Neural crest cell (in vitro differentiated cells): ENCODE measurements at regions not wholly inside any gene's neighbourhood (a gene's known extent, or its start where the extent isn't known, plus 50 kb on each side); places are given as distances from the start of the nearest gene placed in this dataset.

ENCODE experiments used
- DNase-seq: peaks from one replicate; pipeline ENCODE4 v3.0.0; 2021; ENCODE audit warnings: low read depth, mixed read lengths, low spot score
- H3K27ac Mint-ChIP-seq: one replicate; pipeline ENCODE4 v1.8.0; 2021; ENCODE audit warnings: mild to moderate bottlenecking, mixed read lengths; ENCODE audit not compliant: unreplicated experiment
- H3K27me3 Mint-ChIP-seq: 2 replicates; pipeline ENCODE4 v1.8.0; 2021; ENCODE audit warnings: low read depth, mild to moderate bottlenecking, mixed read lengths
- H3K36me3 Mint-ChIP-seq: 2 replicates; pipeline ENCODE4 v1.8.0; 2021; ENCODE audit warnings: low read depth, mild to moderate bottlenecking, mixed read lengths
- H3K4me1 Mint-ChIP-seq: 2 replicates; pipeline ENCODE4 v1.8.0; 2021; ENCODE audit warnings: mixed read lengths
- H3K4me3 Mint-ChIP-seq: one replicate; pipeline ENCODE4 v1.8.0; 2021; ENCODE audit warnings: mild to moderate bottlenecking, mixed read lengths
- H3K9me3 Mint-ChIP-seq: 2 replicates; pipeline ENCODE4 v1.8.0; 2021; ENCODE audit warnings: mixed read lengths
- CTCF ChIP-seq: fragments of 200-600 bp; sonication (generic); conservative IDR thresholded peaks from 2 replicates; pipeline ENCODE4 v1.5.0; 2021; ENCODE audit warnings: antibody characterized with exemption, mild to moderate bottlenecking

GRCh38 chr11:70530629-70531185 lies 132.4 kb downstream of the CTTN start:
- Mint-ChIP-seq H3K27ac (no peak overlapping the region), H3K36me3 (peaks cover 4% of the 10 kb centered on the region), H3K9me3 (peaks cover 5% of the 10 kb centered on the region), H3K27me3 (no peaks in the 10 kb centered on the region), H3K4me1 (peaks cover 37% of the 10 kb centered on the region), H3K4me3 (no peak overlapping the region)
- no peak for TF ChIP-seq CTCF
- DNase-seq: no peak

GRCh38 chr11:70531281-70532065 lies 133.1 kb downstream of the CTTN start:
- Mint-ChIP-seq H3K4me1 (peaks cover 31% of the 10 kb centered on the region), H3K27me3 (no peaks in the 10 kb centered on the region)

GRCh38 chr11:70532066-70532440 lies 133.7 kb downstream of the CTTN start:
- Mint-ChIP-seq H3K9me3 (peaks cover 5% of the 10 kb centered on the region), H3K4me1 (peaks cover 30% of the 10 kb centered on the region), H3K4me3 (no peak overlapping the region), H3K27me3 (no peaks in the 10 kb centered on the region), H3K36me3 (peaks cover 4% of the 10 kb centered on the region), H3K27ac (no peak overlapping the region)
- no peak for TF ChIP-seq CTCF
- DNase-seq: no peak

More at GRCh38 chr11:70531281-70532065, 133.1 kb downstream of the CTTN start:
- Mint-ChIP-seq H3K9me3 (peaks cover 5% of the 10 kb centered on the region), H3K36me3 (peaks cover 4% of the 10 kb centered on the region), H3K4me3 (no peak overlapping the region), H3K27ac (no peak overlapping the region)
- no peak for TF ChIP-seq CTCF
- DNase-seq: no peak

GRCh38 chr11:70532731-70533130 lies 134.4 kb downstream of the CTTN start:
- H3K4me3 Mint-ChIP-seq: peak overlapping the region; percentile 9
- H3K9me3 Mint-ChIP-seq: peaks cover 5% of the 10 kb centered on the region
- peak overlapping the region; percentile 40 for H3K27ac Mint-ChIP-seq

More at GRCh38 chr11:70532731-70533130, 134.4 kb downstream of the CTTN start:
- Mint-ChIP-seq H3K27me3 (no peaks in the 10 kb centered on the region), H3K36me3 (peaks cover 4% of the 10 kb centered on the region), H3K4me1 (peaks cover 30% of the 10 kb centered on the region)
- TF ChIP-seq CTCF: no peak
- no peak for DNase-seq
